Pons (tissue), 1 donor: ENCODE measurements at regions not wholly inside any gene's neighbourhood (a gene's known extent, or its start where the extent isn't known, plus 50 kb on each side); places are given as distances from the start of the nearest gene placed in this dataset.
A peak's percentile ranks its signal among the peaks of the same experiment; 100 is the strongest.
"Not testable (repeated sequence)": the region's sequence is repeated elsewhere in the genome, so short reads cannot be mapped to it uniquely, and the experiment has no call there.

ENCODE experiments used
- DNase-seq: peaks from one replicate; pipeline ENCODE4 v3.0.0-alpha.2; 2016; ENCODE audit warnings: low spot score

GRCh38 chr6:139962654-139963347, 588.4 kb upstream of the CITED2 start:
- DNase-seq = no peak

GRCh38 chr6:139961190-139961589, 586.7 kb upstream of the CITED2 start:
- no peak for DNase-seq

- no peak for DNase-seq
These were observed 586.2 kb upstream of the CITED2 start for GRCh38 chr6:139960671-139961070.

GRCh38 chr6:139955366-139956155, 581.1 kb upstream of the CITED2 start:
- DNase-seq = no peak

GRCh38 chr6:139954463-139955071, 580.1 kb upstream of the CITED2 start:
- no peak for DNase-seq

- not testable (repeated sequence) for DNase-seq
These were observed 579.3 kb upstream of the CITED2 start for GRCh38 chr6:139953780-139954179.

GRCh38 chr6:139951172-139951571, 576.7 kb upstream of the CITED2 start:
- DNase-seq = no peak

GRCh38 chr6:139944976-139945375, 570.5 kb upstream of the CITED2 start:
- no peak for DNase-seq

GRCh38 chr6:139944131-139944530, 569.7 kb upstream of the CITED2 start:
- DNase-seq = no peak

GRCh38 chr6:139943391-139943790, 568.9 kb upstream of the CITED2 start:
- no peak for DNase-seq

- DNase-seq = no peak
These were observed 567.9 kb upstream of the CITED2 start for GRCh38 chr6:139942331-139942730.

- no peak for DNase-seq
These were observed 567.4 kb upstream of the CITED2 start for GRCh38 chr6:139941826-139942225.

- DNase-seq = peak; percentile 21
These were observed 566.6 kb upstream of the CITED2 start for GRCh38 chr6:139940741-139941729.

- DNase-seq = no peak
These were observed 564.9 kb upstream of the CITED2 start for GRCh38 chr6:139939189-139939979.

- DNase-seq = no peak
These were observed 558.2 kb upstream of the CITED2 start for GRCh38 chr6:139932671-139933070.

GRCh38 chr6:139931747-139932146, 557.3 kb upstream of the CITED2 start:
- no peak for DNase-seq

GRCh38 chr6:139927742-139928305, 553.4 kb upstream of the CITED2 start:
- DNase-seq = no peak

GRCh38 chr6:139927236-139927635, 552.8 kb upstream of the CITED2 start:
- no peak for DNase-seq

GRCh38 chr6:139926711-139927110, 552.3 kb upstream of the CITED2 start:
- DNase-seq = no peak

- no peak for DNase-seq
These were observed 551.6 kb upstream of the CITED2 start for GRCh38 chr6:139925894-139926641.
